Liver (tissue), 3 donors: ENCODE measurements at regions not wholly inside any gene's neighbourhood (a gene's known extent, or its start where the extent isn't known, plus 50 kb on each side); places are given as distances from the start of the nearest gene placed in this dataset.

Experiments used
- EGR1 ChIP-seq, 2 donors: IDR thresholded peaks; 2 replicates each; pipeline ENCODE4 v1.6.1; 2016 to 2018; ENCODE audit warnings: antibody characterized with exemption in 2 of 2, low read depth in 2 of 2
- JUND ChIP-seq, 2 donors: IDR thresholded peaks; 2 replicates each; pipeline ENCODE4 v1.6.1; 2016; ENCODE audit warnings: antibody characterized with exemption in 2 of 2
- NR2F2 ChIP-seq: IDR thresholded peaks from 2 replicates; pipeline ENCODE4 v1.6.1; 2016; ENCODE audit warnings: antibody characterized with exemption
- TF ChIP-seq, protein P1 (sequence below): fragments of 150-350 bp; IDR thresholded peaks from 2 replicates; pipeline ENCODE4 v1.5.1; 2017; ENCODE audit warnings: improper control_type of control experiment, low read depth, low read length; ENCODE audit not compliant: missing input control
- TF ChIP-seq, protein P2 (sequence below): IDR thresholded peaks from 2 replicates; pipeline ENCODE4 v1.6.1; 2016; ENCODE audit warnings: antibody characterized with exemption, mild to moderate bottlenecking
- TF ChIP-seq, protein P3 (sequence below): IDR thresholded peaks from 2 replicates; pipeline ENCODE4 v1.6.1; 2016; ENCODE audit warnings: antibody characterized with exemption
- donor health status: healthy.
- donor health status: healthy.

DNA sequence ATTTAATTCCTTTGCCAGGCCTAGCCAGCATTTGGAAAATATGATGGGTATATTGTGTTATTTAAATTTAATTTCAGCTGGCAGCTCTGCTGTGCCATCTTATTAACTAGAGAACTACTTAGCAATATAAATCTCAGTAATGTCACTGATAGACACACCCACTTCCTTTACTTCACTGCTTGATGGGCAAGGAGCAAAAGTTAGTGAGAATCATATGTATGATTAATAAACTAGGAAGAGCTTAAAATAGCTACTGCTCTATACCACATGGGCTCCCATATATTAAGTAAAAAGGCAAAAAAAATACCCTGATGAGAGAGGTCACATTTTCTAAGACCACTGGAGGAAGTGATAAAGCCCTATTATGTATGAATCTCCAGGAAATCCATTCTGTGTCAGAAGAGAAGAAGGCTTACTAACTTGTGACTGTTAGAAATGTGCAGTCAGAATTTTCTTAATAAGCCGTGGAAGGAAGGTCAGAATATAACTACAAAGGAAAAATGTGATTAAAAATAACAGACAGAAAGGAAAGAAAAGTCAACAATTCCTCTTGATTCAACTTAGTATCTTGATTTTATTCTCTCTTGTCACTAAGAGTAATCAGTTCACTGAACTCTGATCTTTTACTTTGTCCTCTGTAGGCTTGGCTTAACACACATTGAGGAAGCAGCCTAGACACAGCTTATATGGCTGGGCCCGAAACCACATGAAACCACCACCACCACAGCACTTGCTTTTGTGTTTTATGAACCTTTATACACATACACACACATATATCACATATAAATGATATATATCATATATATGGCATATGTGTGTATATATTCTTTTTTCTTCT is 1233.9 kb upstream of the ALCAM start:
- TF ChIP-seq, protein P1, sequence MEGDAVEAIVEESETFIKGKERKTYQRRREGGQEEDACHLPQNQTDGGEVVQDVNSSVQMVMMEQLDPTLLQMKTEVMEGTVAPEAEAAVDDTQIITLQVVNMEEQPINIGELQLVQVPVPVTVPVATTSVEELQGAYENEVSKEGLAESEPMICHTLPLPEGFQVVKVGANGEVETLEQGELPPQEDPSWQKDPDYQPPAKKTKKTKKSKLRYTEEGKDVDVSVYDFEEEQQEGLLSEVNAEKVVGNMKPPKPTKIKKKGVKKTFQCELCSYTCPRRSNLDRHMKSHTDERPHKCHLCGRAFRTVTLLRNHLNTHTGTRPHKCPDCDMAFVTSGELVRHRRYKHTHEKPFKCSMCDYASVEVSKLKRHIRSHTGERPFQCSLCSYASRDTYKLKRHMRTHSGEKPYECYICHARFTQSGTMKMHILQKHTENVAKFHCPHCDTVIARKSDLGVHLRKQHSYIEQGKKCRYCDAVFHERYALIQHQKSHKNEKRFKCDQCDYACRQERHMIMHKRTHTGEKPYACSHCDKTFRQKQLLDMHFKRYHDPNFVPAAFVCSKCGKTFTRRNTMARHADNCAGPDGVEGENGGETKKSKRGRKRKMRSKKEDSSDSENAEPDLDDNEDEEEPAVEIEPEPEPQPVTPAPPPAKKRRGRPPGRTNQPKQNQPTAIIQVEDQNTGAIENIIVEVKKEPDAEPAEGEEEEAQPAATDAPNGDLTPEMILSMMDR, result no peak
- TF ChIP-seq NR2F2 (no peak), EGR1 (IDR thresholded peaks at IDR 0.05; ENCODE audit: low read depth in 2 of 2) (no peak), JUND (IDR thresholded peaks at IDR 0.05) (peak in 1 of 2 donors; percentile 60)
- TF ChIP-seq, protein P2, sequence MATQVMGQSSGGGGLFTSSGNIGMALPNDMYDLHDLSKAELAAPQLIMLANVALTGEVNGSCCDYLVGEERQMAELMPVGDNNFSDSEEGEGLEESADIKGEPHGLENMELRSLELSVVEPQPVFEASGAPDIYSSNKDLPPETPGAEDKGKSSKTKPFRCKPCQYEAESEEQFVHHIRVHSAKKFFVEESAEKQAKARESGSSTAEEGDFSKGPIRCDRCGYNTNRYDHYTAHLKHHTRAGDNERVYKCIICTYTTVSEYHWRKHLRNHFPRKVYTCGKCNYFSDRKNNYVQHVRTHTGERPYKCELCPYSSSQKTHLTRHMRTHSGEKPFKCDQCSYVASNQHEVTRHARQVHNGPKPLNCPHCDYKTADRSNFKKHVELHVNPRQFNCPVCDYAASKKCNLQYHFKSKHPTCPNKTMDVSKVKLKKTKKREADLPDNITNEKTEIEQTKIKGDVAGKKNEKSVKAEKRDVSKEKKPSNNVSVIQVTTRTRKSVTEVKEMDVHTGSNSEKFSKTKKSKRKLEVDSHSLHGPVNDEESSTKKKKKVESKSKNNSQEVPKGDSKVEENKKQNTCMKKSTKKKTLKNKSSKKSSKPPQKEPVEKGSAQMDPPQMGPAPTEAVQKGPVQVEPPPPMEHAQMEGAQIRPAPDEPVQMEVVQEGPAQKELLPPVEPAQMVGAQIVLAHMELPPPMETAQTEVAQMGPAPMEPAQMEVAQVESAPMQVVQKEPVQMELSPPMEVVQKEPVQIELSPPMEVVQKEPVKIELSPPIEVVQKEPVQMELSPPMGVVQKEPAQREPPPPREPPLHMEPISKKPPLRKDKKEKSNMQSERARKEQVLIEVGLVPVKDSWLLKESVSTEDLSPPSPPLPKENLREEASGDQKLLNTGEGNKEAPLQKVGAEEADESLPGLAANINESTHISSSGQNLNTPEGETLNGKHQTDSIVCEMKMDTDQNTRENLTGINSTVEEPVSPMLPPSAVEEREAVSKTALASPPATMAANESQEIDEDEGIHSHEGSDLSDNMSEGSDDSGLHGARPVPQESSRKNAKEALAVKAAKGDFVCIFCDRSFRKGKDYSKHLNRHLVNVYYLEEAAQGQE, result peak; percentile 62
- TF ChIP-seq, protein P3, sequence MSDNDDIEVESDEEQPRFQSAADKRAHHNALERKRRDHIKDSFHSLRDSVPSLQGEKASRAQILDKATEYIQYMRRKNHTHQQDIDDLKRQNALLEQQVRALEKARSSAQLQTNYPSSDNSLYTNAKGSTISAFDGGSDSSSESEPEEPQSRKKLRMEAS, result peak; percentile 18
